ENCODE measurements at regions not wholly inside any gene's neighbourhood (a gene's known extent, or its start where the extent isn't known, plus 50 kb on each side); places are given as distances from the start of the nearest gene placed in this dataset.
A peak's percentile ranks its signal among the peaks of the same experiment; 100 is the strongest.

DNA sequence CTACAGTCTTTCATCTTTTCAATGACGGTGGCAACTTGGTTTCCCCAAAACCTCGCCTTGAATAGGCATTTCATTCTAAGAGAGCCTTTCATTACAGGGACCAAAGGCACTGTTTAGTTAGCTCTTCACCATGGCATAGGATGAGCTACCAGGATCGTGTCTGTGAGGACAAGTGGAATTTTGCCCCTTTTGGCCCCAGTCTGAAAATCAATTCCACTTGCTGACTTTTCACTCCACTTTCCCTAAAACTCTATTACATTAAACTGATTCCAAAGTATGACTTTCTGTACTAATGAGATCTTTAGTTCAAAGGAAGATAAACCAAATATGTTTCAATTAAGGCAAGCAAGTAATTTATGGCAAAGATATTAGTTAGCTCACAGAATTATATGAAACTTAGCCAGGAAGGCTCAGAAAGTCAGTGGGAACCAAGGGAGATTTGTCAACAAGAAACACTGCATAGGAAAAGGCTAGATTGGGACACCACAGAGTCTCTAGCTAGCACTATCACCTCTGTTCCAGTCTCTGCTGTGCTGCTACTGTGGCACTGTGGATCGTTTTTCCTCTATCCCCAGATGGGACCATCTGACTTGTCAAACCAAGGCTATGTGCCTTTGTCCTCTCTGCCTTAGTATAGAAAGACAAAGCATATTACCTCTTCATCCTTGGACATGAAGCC is 145.6 kb downstream of the SLC7A11 start:
- no peaks in the 10 kb centered on the region for H3K27me3 ChIP-seq
- no peak for DNase-seq
- TF ChIP-seq, protein P1, sequence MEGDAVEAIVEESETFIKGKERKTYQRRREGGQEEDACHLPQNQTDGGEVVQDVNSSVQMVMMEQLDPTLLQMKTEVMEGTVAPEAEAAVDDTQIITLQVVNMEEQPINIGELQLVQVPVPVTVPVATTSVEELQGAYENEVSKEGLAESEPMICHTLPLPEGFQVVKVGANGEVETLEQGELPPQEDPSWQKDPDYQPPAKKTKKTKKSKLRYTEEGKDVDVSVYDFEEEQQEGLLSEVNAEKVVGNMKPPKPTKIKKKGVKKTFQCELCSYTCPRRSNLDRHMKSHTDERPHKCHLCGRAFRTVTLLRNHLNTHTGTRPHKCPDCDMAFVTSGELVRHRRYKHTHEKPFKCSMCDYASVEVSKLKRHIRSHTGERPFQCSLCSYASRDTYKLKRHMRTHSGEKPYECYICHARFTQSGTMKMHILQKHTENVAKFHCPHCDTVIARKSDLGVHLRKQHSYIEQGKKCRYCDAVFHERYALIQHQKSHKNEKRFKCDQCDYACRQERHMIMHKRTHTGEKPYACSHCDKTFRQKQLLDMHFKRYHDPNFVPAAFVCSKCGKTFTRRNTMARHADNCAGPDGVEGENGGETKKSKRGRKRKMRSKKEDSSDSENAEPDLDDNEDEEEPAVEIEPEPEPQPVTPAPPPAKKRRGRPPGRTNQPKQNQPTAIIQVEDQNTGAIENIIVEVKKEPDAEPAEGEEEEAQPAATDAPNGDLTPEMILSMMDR (IDR thresholded peaks at IDR 0.05) = no peak
- no peaks in the 10 kb centered on the region for H3K36me3 ChIP-seq
- no peak overlapping the region for H3K27ac ChIP-seq
- H3K4me1 ChIP-seq = no peaks in the 10 kb centered on the region
- no peak overlapping the region for H3K9ac ChIP-seq (ENCODE audit: low read depth in 2 of 2, low read length in 2 of 2)
- no peaks in the 10 kb centered on the region for H3K9me3 ChIP-seq
- intact Hi-C loops (cut with DNase I) = no loop called here
- H3K4me3 ChIP-seq = no peak overlapping the region

DNA sequence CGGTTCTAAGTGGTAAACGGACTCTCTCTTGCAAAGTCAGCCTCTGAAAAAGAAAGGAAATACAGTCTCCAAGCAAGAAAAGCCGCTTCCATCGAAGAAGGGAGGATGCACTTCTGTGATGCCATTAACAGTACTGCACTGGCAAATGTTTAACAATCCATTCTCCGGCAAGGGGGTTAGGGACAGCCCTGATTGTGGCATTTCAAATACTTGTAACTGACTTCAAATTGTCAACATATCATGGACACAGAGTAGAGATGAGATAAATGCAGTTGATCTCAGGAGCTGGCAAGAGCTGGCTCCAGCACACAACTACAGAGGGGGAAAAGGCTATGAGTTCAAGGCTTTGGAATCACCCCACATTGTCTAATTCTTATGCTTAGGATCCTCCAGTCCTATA is 146.8 kb downstream of the SLC7A11 start:
- H3K36me3 ChIP-seq = no peaks in the 10 kb centered on the region
- H3K27ac ChIP-seq = no peak overlapping the region
- H3K4me1 ChIP-seq = no peaks in the 10 kb centered on the region
- H3K4me3 ChIP-seq = no peak overlapping the region
- H3K9me3 ChIP-seq = no peaks in the 10 kb centered on the region
- TF ChIP-seq, protein P1 (IDR thresholded peaks at IDR 0.05) = no peak
- no peaks in the 10 kb centered on the region for H3K27me3 ChIP-seq
- DNase-seq = no peak
- no peak overlapping the region for H3K9ac ChIP-seq (ENCODE audit: low read depth in 2 of 2, low read length in 2 of 2)
- intact Hi-C loops (cut with DNase I) = no loop called here

DNA sequence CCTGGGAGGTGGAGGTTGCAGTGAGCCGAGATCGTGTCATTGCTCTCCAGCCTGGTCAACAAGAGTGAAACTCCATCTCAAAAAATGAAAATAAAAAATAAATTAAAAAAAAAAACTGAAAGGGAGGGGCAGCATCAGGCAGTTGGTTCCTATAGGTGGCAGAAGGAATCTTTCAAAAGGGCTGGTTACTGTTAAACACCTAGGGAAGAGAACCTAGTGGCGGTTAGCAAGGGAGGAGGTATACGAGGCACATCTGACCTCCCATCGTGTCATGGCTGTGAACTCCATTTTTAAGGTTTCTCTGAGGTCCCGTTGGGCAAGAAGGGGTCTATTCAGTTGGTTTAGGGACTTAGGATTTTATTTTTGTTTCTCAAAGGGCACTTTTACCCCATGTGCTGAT is 150.1 kb downstream of the SLC7A11 start:
- H3K4me3 ChIP-seq = no peak overlapping the region
- DNase-seq = no peak
- no peaks in the 10 kb centered on the region for H3K36me3 ChIP-seq
- no peaks in the 10 kb centered on the region for H3K9me3 ChIP-seq
- H3K4me1 ChIP-seq = no peaks in the 10 kb centered on the region
- H3K27me3 ChIP-seq = no peaks in the 10 kb centered on the region
- H3K9ac ChIP-seq (ENCODE audit: low read depth in 2 of 2, low read length in 2 of 2) = no peak overlapping the region
- H3K27ac ChIP-seq = no peak overlapping the region
- TF ChIP-seq, protein P1 (IDR thresholded peaks at IDR 0.05) = no peak
- intact Hi-C loops (cut with DNase I) = loop anchor here (5.0 kb wide), 1 partner anchor 85 kb away; no protein-coding TSS in a partner anchor

DNA sequence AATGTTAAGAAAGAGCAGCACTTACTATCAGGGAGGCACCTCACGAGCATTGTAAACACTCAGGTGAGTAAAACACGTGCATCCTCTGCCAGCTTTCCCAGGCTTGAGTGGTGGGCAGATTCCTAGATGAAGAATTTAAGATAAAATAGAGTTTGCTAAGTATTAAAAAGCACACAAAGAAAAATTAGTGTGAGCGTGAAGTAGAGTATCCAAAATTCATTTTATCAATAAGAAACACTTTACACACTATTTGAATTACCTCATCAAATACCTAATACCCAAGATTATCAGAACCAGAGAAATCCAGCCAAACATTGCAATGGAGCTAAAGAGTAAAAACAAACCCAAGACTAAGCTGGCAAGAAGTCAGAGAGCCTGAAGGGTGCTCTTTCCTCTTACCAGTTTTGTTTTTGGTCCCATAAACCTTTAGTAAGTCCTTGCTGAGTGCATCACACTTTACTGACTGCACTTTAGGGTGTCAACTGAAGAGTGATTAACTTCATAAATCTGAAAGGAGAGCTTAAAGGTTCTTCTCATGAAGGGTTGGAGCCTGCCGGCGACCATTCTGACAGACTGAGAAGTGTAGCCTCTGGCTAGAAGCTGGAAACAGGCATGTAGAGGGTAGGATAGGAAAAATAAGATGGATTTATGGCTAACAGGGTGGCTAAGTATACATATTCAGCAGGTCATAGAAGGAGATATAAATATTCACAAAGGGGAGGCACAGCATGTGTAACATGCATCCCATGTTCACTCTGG is 151.1 kb downstream of the SLC7A11 start:
- TF ChIP-seq, protein P1 (IDR thresholded peaks at IDR 0.05) = no peak
- no peak overlapping the region for H3K9ac ChIP-seq (ENCODE audit: low read depth in 2 of 2, low read length in 2 of 2)
- H3K36me3 ChIP-seq = no peaks in the 10 kb centered on the region
- no peak for DNase-seq
- intact Hi-C loops (cut with DNase I) = loop anchor here (5.0 kb wide), 1 partner anchor 86 kb away; no protein-coding TSS in a partner anchor
- H3K27me3 ChIP-seq = no peaks in the 10 kb centered on the region
- no peak overlapping the region for H3K27ac ChIP-seq
- no peaks in the 10 kb centered on the region for H3K9me3 ChIP-seq
- H3K4me1 ChIP-seq = no peaks in the 10 kb centered on the region
- H3K4me3 ChIP-seq = no peak overlapping the region

DNA sequence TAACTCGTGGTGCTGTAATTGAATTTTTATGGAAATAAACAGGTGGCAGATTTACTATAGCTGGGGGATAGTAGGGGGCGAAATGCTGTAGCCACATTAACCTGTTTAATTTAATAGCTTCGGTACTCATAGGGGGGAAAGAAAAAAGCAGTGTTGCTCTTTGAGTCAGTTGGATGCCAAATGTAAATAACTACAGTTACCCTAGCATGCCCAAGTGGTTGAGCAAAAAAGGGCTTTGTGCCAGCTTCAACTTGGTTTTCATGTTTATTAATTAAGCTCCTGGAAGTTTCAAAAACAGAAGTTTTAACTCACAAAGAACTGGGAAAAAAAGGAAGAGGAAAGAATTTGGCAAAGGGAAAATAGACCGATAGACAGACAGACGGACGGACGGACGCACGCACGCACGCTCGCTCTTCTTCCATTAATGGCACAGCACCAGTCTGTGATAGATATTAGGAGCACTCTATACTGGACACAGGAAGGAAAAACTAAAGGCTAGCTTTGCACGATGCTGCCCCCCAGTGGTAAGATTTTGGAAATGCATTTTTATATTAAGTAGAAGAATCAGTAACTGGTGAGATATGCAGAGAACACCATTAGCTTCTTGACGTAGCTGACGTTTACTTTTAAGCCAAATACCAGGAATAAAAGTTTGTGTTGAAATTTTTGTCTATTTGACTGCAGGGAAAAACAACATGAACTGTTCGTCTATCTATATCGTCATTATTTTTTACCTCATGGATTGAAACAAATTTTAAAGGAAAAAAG is 151.8 kb downstream of the SLC7A11 start:
- TF ChIP-seq, protein P1 (IDR thresholded peaks at IDR 0.05) = peak; percentile 78
- peak; percentile 71 for DNase-seq
- no peaks in the 10 kb centered on the region for H3K36me3 ChIP-seq
- H3K4me3 ChIP-seq = no peak overlapping the region
- intact Hi-C loops (cut with DNase I) = loop anchor here (5.0 kb wide), 1 partner anchor 87 kb away; no protein-coding TSS in a partner anchor
- H3K4me1 ChIP-seq = no peaks in the 10 kb centered on the region
- no peak overlapping the region for H3K9ac ChIP-seq (ENCODE audit: low read depth in 2 of 2, low read length in 2 of 2)
- H3K27ac ChIP-seq = no peak overlapping the region
- H3K27me3 ChIP-seq = no peaks in the 10 kb centered on the region
- no peaks in the 10 kb centered on the region for H3K9me3 ChIP-seq
